HCT116 (cell line): ENCODE measurements at regions not wholly inside any gene's neighbourhood (a gene's known extent, or its start where the extent isn't known, plus 50 kb on each side); places are given as distances from the start of the nearest gene placed in this dataset.

Source experiments
- ATAC-seq: fragments of 200-7000 bp; cut with Tn5 transposase; 2 replicates; pipeline ENCODE4 v1.9.1; 2020; ENCODE audit warnings: mild to moderate bottlenecking, moderate library complexity
- BruUV-seq: library from RNA; stranded (reverse); fragments of 400-500 nt; replicated peaks from 2 replicates; lab custom pipeline; 2021; lab: Mats Ljungman, UMichigan
- CTCF ChIA-PET: fragments of 300-600 bp; sonication (Branson Sonifier 250); formaldehyde crosslinking; loops from one replicate; lab custom pipeline; 2021; ENCODE audit warnings: antibody characterized with exemption; lab: Charles Lee
- POLR2A ChIA-PET: fragments of 300-600, 350-600 bp; sonication (Branson Sonifier 250); formaldehyde crosslinking; loops from one replicate; lab custom pipeline; 2021; ENCODE audit warnings: antibody characterized with exemption; lab: Charles Lee
- RAD21 ChIA-PET, 2 experiments: fragments of 300-600 bp; sonication (Branson Sonifier 250); formaldehyde crosslinking; loops; one replicate each; lab custom pipeline; 2023; ENCODE audit warnings: low total read pairs in 2 of 2; ENCODE audit not compliant: uncharacterized antibody in 2 of 2, unreplicated experiment in 2 of 2, low non-redundant PET in 1 of 2; lab: Charles Lee
- DNase-seq: peaks from one replicate; pipeline ENCODE4 v3.0.0-alpha.2; 2010; ENCODE audit warnings: low read depth, low spot score
- H2AFZ ChIP-seq: fragments of 200-600 bp; shearing (Covaris generic), sonication (generic); 2 replicates; pipeline ENCODE4 v1.6.1; 2017; ENCODE audit warnings: low read depth, mixed run types, mixed read lengths, antibody characterized with exemption, low read length; ENCODE audit not compliant: poor library complexity, severe bottlenecking
- H3K27ac ChIP-seq: 2 replicates; pipeline ENCODE4 v1.5.1; 2012; ENCODE audit warnings: low read depth, low read length
- H3K27me3 ChIP-seq: fragments of 200-600 bp; sonication (generic); 2 replicates; pipeline ENCODE4 v1.6.1; 2016; ENCODE audit warnings: mixed run types, low read length, mixed read lengths; ENCODE audit not compliant: insufficient read depth
- H3K36me3 ChIP-seq, 2 experiments: fragments of 200-500 bp in 1 of 2; fragments of 200-600 bp in 1 of 2; sonication (Bioruptor generic) in 1 of 2; sonication (generic) in 1 of 2; 2 replicates each; pipeline versions ENCODE4 v1.5.1 to v1.6.1; 2014 to 2016; ENCODE audit warnings: low read length in 2 of 2, inconsistent platforms in 1 of 2, mixed read lengths in 1 of 2, mixed run types in 1 of 2; ENCODE audit not compliant: insufficient read depth in 2 of 2, control insufficient read depth in 1 of 2
- H3K4me1 ChIP-seq, 2 experiments: fragments of 200-600 bp in 1 of 2; sonication (generic) in 1 of 2; 2 replicates each; pipeline versions ENCODE4 v1.5.1 to v1.6.1; 2012 to 2017; ENCODE audit warnings: low read length in 2 of 2, inconsistent platforms in 1 of 2, mild to moderate bottlenecking in 1 of 2, mixed read lengths in 1 of 2, mixed run types in 1 of 2, moderate library complexity in 1 of 2; ENCODE audit not compliant: insufficient read depth in 2 of 2, control insufficient read depth in 1 of 2
- H3K4me2 ChIP-seq: fragments of 200-600 bp; sonication (generic); 2 replicates; pipeline ENCODE4 v1.6.1; 2017; ENCODE audit warnings: mixed run types, low read length, mixed read lengths
- H3K4me3 ChIP-seq, 2 experiments: fragments of 200-600 bp in 1 of 2; sonication (generic) in 1 of 2; replicated peaks in 1 of 2; 2 replicates each; pipeline ENCODE4 v1.5.1; 2011 to 2016; ENCODE audit warnings: low read length in 2 of 2, control low read depth in 1 of 2, low read depth in 1 of 2, mild to moderate bottlenecking in 1 of 2, mixed read lengths in 1 of 2, mixed run types in 1 of 2
- H3K79me2 ChIP-seq: fragments of 200-600 bp; sonication (generic); 2 replicates; pipeline ENCODE4 v1.6.1; 2017; ENCODE audit warnings: mild to moderate bottlenecking, mixed run types, low read length, moderate library complexity, mixed read lengths; ENCODE audit not compliant: insufficient read depth
- H3K9ac ChIP-seq: fragments of 200-600 bp; sonication (generic); 2 replicates; pipeline ENCODE4 v1.6.1; 2016; ENCODE audit warnings: low read length, mixed read lengths
- H3K9me2 ChIP-seq: fragments of 200-600 bp; sonication (generic), shearing (Covaris generic); 2 replicates; pipeline ENCODE4 v1.6.1; 2017; ENCODE audit warnings: mixed run types, mild to moderate bottlenecking, moderate library complexity; ENCODE audit not compliant: insufficient read depth
- H3K9me3 ChIP-seq, 2 experiments: fragments of 200-500 bp in 1 of 2; fragments of 200-600 bp in 1 of 2; sonication (Bioruptor generic) in 1 of 2; sonication (generic) in 1 of 2; 2 replicates each; pipeline ENCODE4 v1.6.1; 2014 to 2017; ENCODE audit warnings: low read length in 2 of 2, mixed read lengths in 2 of 2, inconsistent platforms in 1 of 2, low read depth in 1 of 2, mild to moderate bottlenecking in 1 of 2, mixed run types in 1 of 2, moderate library complexity in 1 of 2; ENCODE audit not compliant: control insufficient read depth in 1 of 2, insufficient read depth in 1 of 2
- H4K20me1 ChIP-seq: fragments of 200-600 bp; sonication (generic), shearing (Covaris generic); 2 replicates; pipeline ENCODE4 v1.6.1; 2017; ENCODE audit warnings: mixed run types, mild to moderate bottlenecking, moderate library complexity; ENCODE audit not compliant: insufficient read depth
- ATF3 ChIP-seq: IDR thresholded peaks from 2 replicates; pipeline ENCODE4 v1.6.1; 2012
- CEBPB ChIP-seq: IDR thresholded peaks from 2 replicates; pipeline ENCODE4 v1.6.1; 2012; ENCODE audit warnings: low read depth
- EZH2 ChIP-seq: fragments of 200-600 bp; sonication (generic); IDR thresholded peaks from 2 replicates; pipeline ENCODE4 v1.6.1; 2017; ENCODE audit warnings: antibody characterized with exemption, mixed run types
- EZH2phosphoT487 ChIP-seq: fragments of 200-600 bp; IDR thresholded peaks from 2 replicates; pipeline ENCODE4 v1.6.1; 2018; ENCODE audit warnings: antibody characterized with exemption, borderline replicate concordance
- JUND ChIP-seq: IDR thresholded peaks from 2 replicates; pipeline ENCODE4 v1.6.1; 2012
- SIN3A ChIP-seq: IDR thresholded peaks from 2 replicates; pipeline ENCODE4 v1.6.1; 2012; ENCODE audit warnings: low read depth
- SP1 ChIP-seq: IDR thresholded peaks from 2 replicates; pipeline ENCODE4 v1.6.1; 2012; ENCODE audit warnings: low read depth
- SRF ChIP-seq: IDR thresholded peaks from 2 replicates; pipeline ENCODE4 v1.6.1; 2012; ENCODE audit warnings: low read depth
- TCF7L2 ChIP-seq: IDR thresholded peaks from 2 replicates; pipeline ENCODE4 v1.7.0; 2011; ENCODE audit warnings: borderline replicate concordance, inconsistent platforms; ENCODE audit not compliant: insufficient read depth, insufficient read length; ENCODE audit errors: extremely low read depth
- YY1 ChIP-seq: IDR thresholded peaks from 2 replicates; pipeline ENCODE4 v1.6.1; 2011; ENCODE audit warnings: low read length, low read depth, moderate library complexity, mild to moderate bottlenecking; ENCODE audit not compliant: insufficient replicate concordance; ENCODE audit errors: extremely low read depth
- ZNF274 ChIP-seq: fragments of 200-500 bp; sonication (Bioruptor generic); IDR thresholded peaks from 2 replicates; pipeline ENCODE4 v1.6.1; 2014; ENCODE audit warnings: mild to moderate bottlenecking, low read depth, low read length, inconsistent platforms
- intact Hi-C: fragments of 100-400 bp; cut with micrococcal nuclease; formaldehyde crosslinking; loops from 2 replicates; pipeline ENCODE4 v1.10.0; 2022

GRCh38 chr3:194223951-194224350, 88.0 kb downstream of the HES1 start:
- H3K27me3 ChIP-seq = no peaks in the 10 kb centered on the region
- H2AFZ ChIP-seq = no peak overlapping the region
- RAD21 ChIA-PET = no interaction called here
- no peak overlapping the region for H3K27ac ChIP-seq
- no peaks in the 10 kb centered on the region for H3K9me3 ChIP-seq
- intact Hi-C loops = no loop called here
- no peak overlapping the region for H3K4me2 ChIP-seq
- H3K79me2 ChIP-seq = no peaks in the 10 kb centered on the region
- DNase-seq = no peak
- no peak overlapping the region for H3K4me3 ChIP-seq
- TF ChIP-seq ZNF274 (no peak), EZH2phosphoT487 (no peak), JUND (no peak), SIN3A (no peak), EZH2 (no peak), TCF7L2 (no peak), YY1 (no peak), SP1 (no peak), SRF (no peak), ATF3 (no peak), CEBPB (no peak)
- TF ChIP-seq, all 23 proteins: peak for 0
- ChIA-PET CTCF (no interaction called here), POLR2A (no interaction called here)
- BruUV-seq = no TSS peak
- Histone ChIP-seq H3K4me1 (peaks cover 13 to 36% of the 10 kb centered on the region in 2 experiments; a peak in 3 of 4 replicates), H4K20me1 (no peaks in the 10 kb centered on the region), H3K9ac (no peak overlapping the region), H3K9me2 (no peaks in the 10 kb centered on the region; the same call in 1 of the 2 replicates), H3K36me3 (no peaks in the 10 kb centered on the region)
- ATAC-seq = no peak
